ENCODE measurements at regions not wholly inside any gene's neighbourhood (a gene's known extent, or its start where the extent isn't known, plus 50 kb on each side); places are given as distances from the start of the nearest gene placed in this dataset.

GRCh38 chr9:110146373-110146772 is 61.6 kb downstream of the C9orf152 start:
- no peak for TF ChIP-seq CTCF (IDR thresholded peaks at IDR 0.05)
- TF ChIP-seq POLR2A (IDR thresholded peaks at IDR 0.05): no peak

Data from testis (tissue), 2 donors.